AG09319 (cell line): ENCODE measurements at regions not wholly inside any gene's neighbourhood (a gene's known extent, or its start where the extent isn't known, plus 50 kb on each side); places are given as distances from the start of the nearest gene placed in this dataset.
"Not testable (repeated sequence)": the region's sequence is repeated elsewhere in the genome, so short reads cannot be mapped to it uniquely, and the experiment has no call there.

Experiments
- DNase-seq: peaks from one replicate; pipeline ENCODE4 v3.0.0-alpha.2; 2010; ENCODE audit warnings: low read depth; ENCODE audit errors: extremely low read depth

DNA sequence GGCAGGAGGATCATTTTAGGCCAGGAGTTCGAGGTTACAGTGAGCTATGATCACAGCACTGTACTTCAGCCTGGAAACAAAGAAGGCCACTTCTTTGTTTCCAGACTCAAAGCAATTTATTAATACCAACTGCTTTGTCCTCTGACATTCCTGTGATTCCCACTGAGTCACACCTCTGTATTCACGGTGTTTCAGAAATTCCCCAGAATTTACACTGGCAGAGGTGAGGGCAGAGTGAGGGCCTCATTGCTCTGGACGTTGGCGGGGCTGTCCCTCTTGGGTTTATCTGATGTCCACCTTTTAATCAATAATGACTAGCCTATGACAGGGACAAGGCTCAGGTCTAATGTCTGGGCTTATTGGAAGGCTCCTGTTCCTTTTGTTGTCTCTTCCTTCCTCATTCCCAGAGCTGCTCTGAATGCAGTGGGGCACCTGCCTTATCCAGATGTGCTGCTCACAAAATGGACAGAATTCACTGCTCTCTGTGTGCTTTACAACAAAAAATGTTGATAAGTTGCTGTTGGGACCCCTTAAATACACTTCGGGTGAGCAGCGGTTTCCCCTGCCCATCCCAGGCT lies 160.1 kb downstream of the BCL2L11 start:
- not testable (repeated sequence) for DNase-seq

GRCh38 chr2:111282162-111282561 lies 161.4 kb downstream of the BCL2L11 start:
- DNase-seq: not testable (repeated sequence)

GRCh38 chr2:111287646-111288568 lies 167.2 kb downstream of the BCL2L11 start:
- DNase-seq: not testable (repeated sequence)

- DNase-seq: not testable (repeated sequence)
Measured at GRCh38 chr2:111290370-111290769, 169.7 kb downstream of the BCL2L11 start.

- DNase-seq: not testable (repeated sequence)
Measured at GRCh38 chr2:111291566-111291965, 170.9 kb downstream of the BCL2L11 start.

- DNase-seq: not testable (repeated sequence)
Measured at GRCh38 chr2:111292232-111292968, 171.7 kb downstream of the BCL2L11 start.

DNA sequence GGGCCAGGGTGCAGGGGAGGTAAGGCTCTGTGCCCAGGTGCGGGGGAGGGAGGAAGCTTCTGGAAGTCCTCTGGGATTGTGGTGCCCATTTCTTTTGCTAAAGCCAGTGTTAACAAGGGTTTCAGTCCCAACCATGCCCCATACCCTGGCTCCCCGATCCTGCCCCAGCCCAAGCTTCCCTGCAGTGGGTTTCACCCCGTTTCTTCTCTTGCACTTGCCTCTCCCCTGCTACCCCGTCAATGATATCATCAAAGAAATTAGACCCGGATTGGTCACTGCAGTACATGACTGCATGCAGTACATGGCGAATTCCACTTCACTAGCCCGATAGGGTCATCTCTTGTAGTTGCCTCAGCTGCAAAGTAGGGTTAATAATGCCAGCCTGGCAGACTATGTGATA lies 174.0 kb downstream of the BCL2L11 start:
- DNase-seq: not testable (repeated sequence)

GRCh38 chr2:111296122-111296804 lies 175.5 kb downstream of the BCL2L11 start:
- not testable (repeated sequence) for DNase-seq

DNA sequence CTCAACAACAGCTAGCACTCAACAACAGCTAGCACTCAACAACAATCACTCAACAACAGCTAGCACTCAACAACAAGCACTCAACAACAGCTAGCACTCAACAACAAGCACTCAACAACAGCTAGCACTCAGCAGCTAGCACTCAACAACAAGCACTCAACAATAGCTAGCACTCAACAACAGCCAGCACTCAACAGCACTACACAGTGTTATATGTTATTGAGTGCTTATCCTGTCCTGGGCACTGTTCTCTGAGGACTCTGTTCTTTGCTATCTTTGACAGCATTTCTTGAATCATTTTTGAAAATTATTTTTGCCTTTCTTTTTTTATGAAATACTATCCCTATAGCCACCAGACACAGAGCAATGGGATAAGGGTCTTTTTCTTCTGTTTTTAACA lies 176.4 kb downstream of the BCL2L11 start:
- DNase-seq: not testable (repeated sequence)

DNA sequence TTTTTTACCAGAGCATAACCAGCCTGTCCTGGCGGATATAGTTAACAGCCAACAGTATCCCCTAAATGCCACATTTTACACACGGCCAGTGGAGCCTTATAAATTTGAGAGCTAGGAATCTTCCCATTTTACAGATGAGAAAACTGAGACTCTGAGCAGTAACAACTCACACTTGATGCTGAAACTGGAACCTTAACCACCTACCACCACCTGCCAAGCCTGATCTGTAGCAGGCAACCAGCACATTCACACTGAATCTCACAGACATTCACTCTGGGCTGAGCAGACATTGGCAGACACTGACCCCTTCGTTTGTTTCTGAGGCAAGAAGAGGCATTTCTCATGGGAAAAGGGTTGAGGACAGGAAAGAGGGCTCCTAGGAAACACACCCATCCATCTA lies 178.2 kb downstream of the BCL2L11 start:
- not testable (repeated sequence) for DNase-seq

DNA sequence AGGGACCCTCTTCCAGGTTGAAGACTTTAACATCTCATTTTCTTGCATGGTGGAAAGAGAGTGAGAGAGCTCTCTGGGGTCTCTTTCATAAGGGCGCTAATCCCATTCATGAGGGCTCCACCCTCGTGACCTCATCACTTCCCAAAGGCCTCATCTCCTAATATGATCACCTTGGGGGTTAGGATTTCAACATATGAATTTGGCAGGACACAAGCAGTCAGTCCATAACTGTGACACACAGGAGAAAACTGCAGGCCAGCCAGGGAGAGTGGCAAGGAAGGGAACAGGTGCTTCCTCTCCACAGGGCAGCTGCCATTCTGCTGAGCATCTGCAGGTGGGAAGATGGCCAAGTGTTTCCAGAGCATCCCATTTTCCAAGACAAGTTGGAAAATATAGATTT lies 178.9 kb downstream of the BCL2L11 start:
- not testable (repeated sequence) for DNase-seq

- DNase-seq: not testable (repeated sequence)
Measured at GRCh38 chr2:111301677-111302076, 181.0 kb downstream of the BCL2L11 start.

GRCh38 chr2:111302397-111303218 lies 181.9 kb downstream of the BCL2L11 start:
- not testable (repeated sequence) for DNase-seq

DNA sequence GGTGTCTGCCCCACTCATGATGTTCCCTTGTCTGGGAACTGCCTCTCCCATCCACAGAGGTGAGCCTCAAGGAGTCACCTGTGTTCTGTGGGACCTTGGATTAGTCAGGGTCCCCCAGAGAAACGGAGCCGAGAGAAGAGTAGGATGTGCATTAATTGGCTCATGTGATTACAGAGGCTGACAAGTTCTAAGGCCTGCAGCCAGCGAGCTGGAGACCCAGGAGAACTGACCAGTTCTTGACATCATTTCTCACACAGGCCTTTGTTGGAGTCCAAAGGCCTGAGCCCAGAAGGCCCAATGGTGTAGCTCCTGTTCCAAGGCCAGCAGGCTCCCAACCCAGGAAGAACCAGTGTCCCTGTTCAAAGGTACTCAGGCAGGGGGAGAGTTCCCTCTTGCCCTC lies 186.6 kb downstream of the BCL2L11 start:
- not testable (repeated sequence) for DNase-seq

GRCh38 chr2:111309231-111310075 lies 188.7 kb downstream of the BCL2L11 start:
- DNase-seq: not testable (repeated sequence)

DNA sequence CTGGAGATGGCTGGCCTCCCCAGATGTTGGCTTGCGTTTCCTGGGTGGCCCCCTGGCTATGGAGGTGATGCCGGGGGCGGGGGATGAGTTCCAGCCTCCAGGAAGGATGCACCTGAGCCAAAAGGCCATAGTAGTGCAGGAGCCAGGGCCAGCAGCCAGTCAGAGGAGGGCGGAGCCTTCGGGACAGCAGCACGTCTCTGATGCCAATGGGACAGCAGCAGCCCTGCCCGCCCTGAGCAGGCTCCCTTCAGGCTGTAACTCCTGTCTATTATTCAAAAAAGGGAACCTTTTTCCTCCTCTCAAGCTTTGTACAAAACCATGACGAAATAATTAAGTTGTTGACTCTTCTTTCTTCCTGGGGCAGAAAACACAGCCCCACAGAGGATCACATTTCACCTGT lies 189.7 kb downstream of the BCL2L11 start:
- not testable (repeated sequence) for DNase-seq

- DNase-seq: not testable (repeated sequence)
Measured at GRCh38 chr2:111311568-111311967, 190.9 kb downstream of the BCL2L11 start.

GRCh38 chr2:111312897-111313607 lies 192.3 kb downstream of the BCL2L11 start:
- DNase-seq: peak; percentile 25
